Fibroblast of the aortic adventitia (primary cell): ENCODE measurements at regions not wholly inside any gene's neighbourhood (a gene's known extent, or its start where the extent isn't known, plus 50 kb on each side); places are given as distances from the start of the nearest gene placed in this dataset.

Experiments used
- DNase-seq: peaks from one replicate; pipeline ENCODE4 v3.0.0-alpha.2; 2010; ENCODE audit warnings: low read depth
- H3K4me3 ChIP-seq: 2 replicates; pipeline ENCODE4 v1.5.1; 2011; ENCODE audit warnings: low read depth, mild to moderate bottlenecking, control low read depth, low read length, moderate library complexity
- TF ChIP-seq, protein P1 (sequence below): IDR thresholded peaks from 2 replicates; pipeline ENCODE4 v1.5.1; 2011; ENCODE audit warnings: mild to moderate bottlenecking, low read length, control low read depth, inconsistent platforms; ENCODE audit not compliant: insufficient read depth

DNA sequence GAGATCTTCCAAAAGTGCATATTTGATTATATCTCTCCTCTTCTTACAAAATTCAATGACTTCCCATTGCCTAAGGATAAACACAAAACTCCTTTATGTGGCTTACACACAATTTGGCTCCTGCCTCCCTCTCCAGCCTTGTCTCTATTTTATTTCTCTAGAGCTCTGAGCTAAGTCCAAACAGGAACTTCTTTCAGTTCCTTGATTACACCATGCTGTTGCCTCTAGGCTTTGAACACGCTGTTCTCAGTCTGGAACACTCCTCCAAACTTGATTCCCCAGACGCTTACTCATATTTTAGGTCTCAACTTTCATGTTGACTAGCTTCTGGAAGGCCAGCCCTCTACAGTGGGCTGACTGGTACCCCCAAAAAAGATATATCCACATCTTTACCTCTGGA is 258.5 kb downstream of the COG6 start:
- H3K4me3 ChIP-seq: no peak overlapping the region
- peak; percentile 75 for DNase-seq
- TF ChIP-seq, protein P1, sequence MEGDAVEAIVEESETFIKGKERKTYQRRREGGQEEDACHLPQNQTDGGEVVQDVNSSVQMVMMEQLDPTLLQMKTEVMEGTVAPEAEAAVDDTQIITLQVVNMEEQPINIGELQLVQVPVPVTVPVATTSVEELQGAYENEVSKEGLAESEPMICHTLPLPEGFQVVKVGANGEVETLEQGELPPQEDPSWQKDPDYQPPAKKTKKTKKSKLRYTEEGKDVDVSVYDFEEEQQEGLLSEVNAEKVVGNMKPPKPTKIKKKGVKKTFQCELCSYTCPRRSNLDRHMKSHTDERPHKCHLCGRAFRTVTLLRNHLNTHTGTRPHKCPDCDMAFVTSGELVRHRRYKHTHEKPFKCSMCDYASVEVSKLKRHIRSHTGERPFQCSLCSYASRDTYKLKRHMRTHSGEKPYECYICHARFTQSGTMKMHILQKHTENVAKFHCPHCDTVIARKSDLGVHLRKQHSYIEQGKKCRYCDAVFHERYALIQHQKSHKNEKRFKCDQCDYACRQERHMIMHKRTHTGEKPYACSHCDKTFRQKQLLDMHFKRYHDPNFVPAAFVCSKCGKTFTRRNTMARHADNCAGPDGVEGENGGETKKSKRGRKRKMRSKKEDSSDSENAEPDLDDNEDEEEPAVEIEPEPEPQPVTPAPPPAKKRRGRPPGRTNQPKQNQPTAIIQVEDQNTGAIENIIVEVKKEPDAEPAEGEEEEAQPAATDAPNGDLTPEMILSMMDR: no peak

DNA sequence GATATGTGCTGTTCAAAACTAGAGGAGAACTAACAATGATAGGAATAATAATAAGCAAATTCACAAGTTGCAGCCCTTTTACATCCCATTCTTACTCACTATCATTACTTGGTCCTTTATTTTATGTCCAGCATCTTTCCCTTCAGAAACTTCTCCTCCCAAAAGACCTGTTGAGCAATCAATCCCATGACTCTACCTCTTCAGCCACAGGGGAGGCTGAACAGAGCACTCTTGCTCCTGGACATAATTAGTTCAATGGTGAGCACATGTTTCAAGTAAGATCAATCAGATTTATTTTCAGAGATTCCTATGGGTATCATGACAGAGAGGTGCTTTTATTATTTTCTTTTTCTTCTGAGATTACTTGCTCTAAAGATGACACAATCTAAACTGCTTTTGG is 260.0 kb downstream of the COG6 start:
- no peak overlapping the region for H3K4me3 ChIP-seq
- no peak for DNase-seq

DNA sequence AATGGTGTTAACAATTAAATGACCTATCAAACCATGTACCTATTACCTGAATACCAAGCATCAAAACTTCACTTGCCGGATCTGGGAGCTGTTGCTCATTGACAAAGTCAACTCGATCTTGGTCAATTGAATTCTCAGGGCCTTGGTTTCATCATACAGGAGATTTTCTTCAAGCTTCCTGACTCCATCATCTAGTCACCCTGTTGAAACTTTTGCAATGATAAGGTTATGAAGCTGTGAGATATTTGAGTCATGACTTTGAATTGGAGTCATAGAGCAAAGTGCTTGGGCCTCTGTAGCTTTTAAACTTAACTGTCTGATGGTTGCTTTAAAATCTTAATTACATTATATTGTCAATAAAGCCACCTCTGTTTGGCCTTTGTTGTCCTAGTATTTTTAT is 260.9 kb downstream of the COG6 start:
- DNase-seq: no peak
- H3K4me3 ChIP-seq: no peak overlapping the region
- TF ChIP-seq, protein P1: no peak

More for the DNA sequence above, 260.0 kb downstream of the COG6 start:
- TF ChIP-seq, protein P1: no peak

DNA sequence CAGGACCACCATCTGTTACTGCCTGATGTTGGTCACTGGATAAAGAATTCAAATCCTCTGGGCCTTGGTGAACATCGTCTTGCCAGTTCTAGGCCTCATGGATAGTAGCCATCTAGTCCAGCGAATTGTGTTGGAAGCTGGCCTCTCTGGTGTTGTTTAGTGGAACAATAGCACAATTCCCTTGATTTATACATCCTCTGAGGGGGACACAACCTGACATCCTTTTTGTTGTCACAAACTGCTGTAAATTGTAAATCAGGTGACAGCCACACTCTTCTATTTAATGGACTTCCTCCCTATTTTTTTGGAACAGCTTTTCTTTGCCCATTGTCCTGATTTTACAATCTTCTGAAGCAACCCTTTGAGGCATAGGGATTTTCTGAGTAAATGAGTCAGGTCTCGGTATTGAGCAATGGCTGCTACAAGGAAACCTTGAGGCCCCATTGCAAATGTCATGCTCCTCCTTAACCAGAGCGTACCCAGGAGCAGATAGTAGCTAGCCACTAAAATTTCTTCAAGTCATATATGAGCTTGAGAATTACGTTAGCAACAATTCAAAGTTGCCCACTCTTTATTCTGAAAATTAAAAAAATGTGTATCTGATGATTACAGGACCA is 263.3 kb downstream of the COG6 start:
- TF ChIP-seq, protein P1: no peak
- DNase-seq: no peak
- no peak overlapping the region for H3K4me3 ChIP-seq

DNA sequence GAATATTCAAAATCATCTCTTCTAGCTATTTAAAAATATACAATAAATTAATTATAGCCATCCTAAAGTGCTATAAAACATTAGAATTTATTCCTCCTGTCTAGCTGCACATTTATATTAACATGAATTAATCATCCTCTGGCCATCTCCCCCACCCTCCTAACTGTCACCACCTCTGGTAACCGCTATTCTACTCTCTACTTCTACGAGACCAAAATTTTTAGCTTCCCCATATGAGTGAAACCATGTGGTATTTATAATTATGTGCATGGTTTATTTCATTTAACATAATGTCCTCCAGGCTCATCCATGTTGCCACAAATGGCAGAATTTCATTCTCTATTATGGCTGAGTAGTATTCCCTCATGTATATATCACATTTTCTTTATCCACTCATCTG is 265.2 kb downstream of the COG6 start:
- TF ChIP-seq, protein P1: no peak
- no peak overlapping the region for H3K4me3 ChIP-seq
- DNase-seq: no peak

DNA sequence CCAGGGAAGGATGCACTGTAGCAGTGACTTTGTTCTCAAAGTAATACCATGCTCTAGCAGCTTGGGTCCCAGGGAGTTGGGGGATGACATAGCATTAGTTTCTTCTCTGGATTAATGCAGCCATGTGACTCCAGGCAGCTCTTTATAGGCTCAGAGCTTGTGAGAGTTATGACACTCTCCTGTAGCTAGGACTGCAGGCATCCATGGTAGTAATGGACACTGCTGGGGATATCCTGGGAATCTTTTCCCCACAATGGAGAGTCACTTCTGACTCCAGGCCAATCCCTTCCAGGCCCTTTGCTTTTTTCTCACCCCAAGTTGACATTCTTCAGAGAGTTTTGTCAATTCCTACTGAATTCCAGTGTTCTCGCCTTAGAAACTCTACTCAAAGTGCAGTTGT is 270.9 kb downstream of the COG6 start:
- TF ChIP-seq, protein P1: no peak
- DNase-seq: no peak
- H3K4me3 ChIP-seq: no peak overlapping the region

DNA sequence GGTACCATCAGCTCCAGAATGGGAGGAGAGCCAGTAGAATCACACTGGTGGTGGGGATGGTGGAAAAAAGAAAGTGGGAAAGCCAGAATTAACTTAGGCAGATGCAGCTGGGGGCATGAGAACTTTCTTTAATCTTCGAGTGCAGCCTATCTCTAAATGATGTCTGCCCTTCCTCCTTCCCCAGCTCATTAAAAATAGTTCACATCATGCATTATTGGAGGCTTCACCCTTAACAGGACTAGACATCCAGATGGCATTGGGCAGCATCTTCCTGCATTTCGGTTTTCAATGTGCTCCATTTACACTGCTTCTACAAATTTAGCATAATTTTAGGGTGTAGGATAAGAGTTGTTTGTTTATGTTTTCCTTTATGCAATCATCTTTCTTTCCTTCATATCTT is 272.8 kb downstream of the COG6 start:
- H3K4me3 ChIP-seq: no peak overlapping the region
- DNase-seq: no peak
- TF ChIP-seq, protein P1: no peak
